SK-N-SH treated with all-trans-retinoic acid at 6 μM for 48 hours (cell line): ENCODE measurements at regions not wholly inside any gene's neighbourhood (a gene's known extent, or its start where the extent isn't known, plus 50 kb on each side); places are given as distances from the start of the nearest gene placed in this dataset.
A peak's percentile ranks its signal among the peaks of the same experiment; 100 is the strongest.

Experiments used
- ATAC-seq: fragments of 200-7000 bp; cut with Tn5 transposase; 3 replicates; pipeline ENCODE4 v1.9.1; 2020; ENCODE audit warnings: mild to moderate bottlenecking, moderate library complexity
- ESRRG ChIP-seq: fragments of 250-450 bp; sonication (Bioruptor Pico); IDR thresholded peaks from 2 replicates; pipeline ENCODE4 v1.6.1; 2021; ENCODE audit warnings: mild to moderate bottlenecking
- GLIS3 ChIP-seq: fragments of 250-450 bp; sonication (Bioruptor Pico); IDR thresholded peaks from 2 replicates; pipeline ENCODE4 v1.5.0; 2020; ENCODE audit warnings: mild to moderate bottlenecking, moderate library complexity
- ISL1 ChIP-seq: fragments of 250-450 bp; sonication (Bioruptor Pico); IDR thresholded peaks from 2 replicates; pipeline ENCODE4 v2.1.2; 2022; ENCODE audit warnings: mild to moderate bottlenecking, moderate library complexity
- OSR1 ChIP-seq: fragments of 250-450 bp; sonication (Bioruptor Pico); IDR thresholded peaks from 2 replicates; pipeline ENCODE4 v1.8.0; 2022; ENCODE audit warnings: moderate library complexity, mild to moderate bottlenecking, inconsistent platforms
- PPARA ChIP-seq: fragments of 250-450 bp; sonication (Bioruptor Pico); IDR thresholded peaks from 2 replicates; pipeline ENCODE4 v1.5.0; 2020; ENCODE audit warnings: mild to moderate bottlenecking, borderline replicate concordance
- RARB ChIP-seq: fragments of 250-450 bp; sonication (Bioruptor Pico); IDR thresholded peaks from 2 replicates; pipeline ENCODE4 v1.8.0; 2021; ENCODE audit warnings: mild to moderate bottlenecking, moderate library complexity
- SNAI2 ChIP-seq: fragments of 250-450 bp; sonication (Bioruptor Pico); IDR thresholded peaks from 2 replicates; pipeline ENCODE4 v1.5.0; 2020; ENCODE audit warnings: mild to moderate bottlenecking, moderate library complexity
- TOX ChIP-seq: fragments of 250-450 bp; sonication (Bioruptor Pico); IDR thresholded peaks from 2 replicates; pipeline ENCODE4 v1.8.0; 2021; ENCODE audit warnings: mild to moderate bottlenecking, moderate library complexity, borderline replicate concordance
- ZFP30 ChIP-seq: fragments of 450-650 bp; formaldehyde crosslinking; IDR thresholded peaks from 2 replicates; pipeline ENCODE4 v1.5.0; 2022; ENCODE audit warnings: mild to moderate bottlenecking, moderate library complexity
- ZNF565 ChIP-seq: fragments of 450-650 bp; formaldehyde crosslinking; conservative IDR thresholded peaks from 2 replicates; pipeline ENCODE4 v1.5.0; 2020; ENCODE audit warnings: low read depth, mild to moderate bottlenecking, moderate library complexity
- ZNF70 ChIP-seq: fragments of 450-650 bp; formaldehyde crosslinking; IDR thresholded peaks from 2 replicates; pipeline ENCODE4 v1.5.0; 2020; ENCODE audit warnings: mild to moderate bottlenecking, moderate library complexity
- TF ChIP-seq, protein P1 (sequence below): fragments of 250-450 bp; sonication (Bioruptor Pico); IDR thresholded peaks from 2 replicates; pipeline ENCODE4 v1.5.1; 2020; ENCODE audit warnings: low read depth, mild to moderate bottlenecking, moderate library complexity
- TF ChIP-seq, protein P2 (sequence below): fragments of 250-450 bp; sonication (Bioruptor Pico); IDR thresholded peaks from 2 replicates; pipeline ENCODE4 v1.5.0; 2020; ENCODE audit warnings: mild to moderate bottlenecking, moderate library complexity
- TF ChIP-seq, protein P3 (sequence below): fragments of 250-450 bp; sonication (Bioruptor Pico); IDR thresholded peaks from 2 replicates; pipeline ENCODE4 v1.8.0; 2020; ENCODE audit warnings: mild to moderate bottlenecking, moderate library complexity, borderline replicate concordance
- TF ChIP-seq, protein P4 (sequence below): fragments of 250-450 bp; sonication (Bioruptor Pico); IDR thresholded peaks from 2 replicates; pipeline ENCODE4 v1.5.1; 2021; ENCODE audit warnings: mild to moderate bottlenecking, moderate library complexity
- TF ChIP-seq, protein P5 (sequence below): fragments of 250-450 bp; sonication (Bioruptor Pico); IDR thresholded peaks from 2 replicates; pipeline ENCODE4 v1.8.0; 2021; ENCODE audit warnings: low read depth, mild to moderate bottlenecking, moderate library complexity, borderline replicate concordance

GRCh38 chr12:24718617-24719016 lies 230.3 kb downstream of the BCAT1 start:
- no peak for ATAC-seq
- TF ChIP-seq, protein P1, sequence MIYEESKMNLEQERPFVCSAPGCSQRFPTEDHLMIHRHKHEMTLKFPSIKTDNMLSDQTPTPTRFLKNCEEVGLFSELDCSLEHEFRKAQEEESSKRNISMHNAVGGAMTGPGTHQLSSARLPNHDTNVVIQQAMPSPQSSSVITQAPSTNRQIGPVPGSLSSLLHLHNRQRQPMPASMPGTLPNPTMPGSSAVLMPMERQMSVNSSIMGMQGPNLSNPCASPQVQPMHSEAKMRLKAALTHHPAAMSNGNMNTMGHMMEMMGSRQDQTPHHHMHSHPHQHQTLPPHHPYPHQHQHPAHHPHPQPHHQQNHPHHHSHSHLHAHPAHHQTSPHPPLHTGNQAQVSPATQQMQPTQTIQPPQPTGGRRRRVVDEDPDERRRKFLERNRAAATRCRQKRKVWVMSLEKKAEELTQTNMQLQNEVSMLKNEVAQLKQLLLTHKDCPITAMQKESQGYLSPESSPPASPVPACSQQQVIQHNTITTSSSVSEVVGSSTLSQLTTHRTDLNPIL (CRISPR knock-in tag): no peak
- TF ChIP-seq ZNF70: no peak
- no peak for TF ChIP-seq OSR1 (CRISPR knock-in tag)
- no peak for TF ChIP-seq RARB (CRISPR knock-in tag)
- TF ChIP-seq, protein P2, sequence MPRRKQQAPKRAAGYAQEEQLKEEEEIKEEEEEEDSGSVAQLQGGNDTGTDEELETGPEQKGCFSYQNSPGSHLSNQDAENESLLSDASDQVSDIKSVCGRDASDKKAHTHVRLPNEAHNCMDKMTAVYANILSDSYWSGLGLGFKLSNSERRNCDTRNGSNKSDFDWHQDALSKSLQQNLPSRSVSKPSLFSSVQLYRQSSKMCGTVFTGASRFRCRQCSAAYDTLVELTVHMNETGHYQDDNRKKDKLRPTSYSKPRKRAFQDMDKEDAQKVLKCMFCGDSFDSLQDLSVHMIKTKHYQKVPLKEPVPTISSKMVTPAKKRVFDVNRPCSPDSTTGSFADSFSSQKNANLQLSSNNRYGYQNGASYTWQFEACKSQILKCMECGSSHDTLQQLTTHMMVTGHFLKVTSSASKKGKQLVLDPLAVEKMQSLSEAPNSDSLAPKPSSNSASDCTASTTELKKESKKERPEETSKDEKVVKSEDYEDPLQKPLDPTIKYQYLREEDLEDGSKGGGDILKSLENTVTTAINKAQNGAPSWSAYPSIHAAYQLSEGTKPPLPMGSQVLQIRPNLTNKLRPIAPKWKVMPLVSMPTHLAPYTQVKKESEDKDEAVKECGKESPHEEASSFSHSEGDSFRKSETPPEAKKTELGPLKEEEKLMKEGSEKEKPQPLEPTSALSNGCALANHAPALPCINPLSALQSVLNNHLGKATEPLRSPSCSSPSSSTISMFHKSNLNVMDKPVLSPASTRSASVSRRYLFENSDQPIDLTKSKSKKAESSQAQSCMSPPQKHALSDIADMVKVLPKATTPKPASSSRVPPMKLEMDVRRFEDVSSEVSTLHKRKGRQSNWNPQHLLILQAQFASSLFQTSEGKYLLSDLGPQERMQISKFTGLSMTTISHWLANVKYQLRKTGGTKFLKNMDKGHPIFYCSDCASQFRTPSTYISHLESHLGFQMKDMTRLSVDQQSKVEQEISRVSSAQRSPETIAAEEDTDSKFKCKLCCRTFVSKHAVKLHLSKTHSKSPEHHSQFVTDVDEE (CRISPR knock-in tag): no peak
- no peak for TF ChIP-seq ZNF565 (CRISPR knock-in tag)
- TF ChIP-seq PPARA (CRISPR knock-in tag): no peak
- no peak for TF ChIP-seq TOX (CRISPR knock-in tag)

GRCh38 chr12:24714237-24714636 lies 234.7 kb downstream of the BCAT1 start:
- no peak for ATAC-seq
- TF ChIP-seq ZNF70 (no peak), ZNF565 (CRISPR knock-in tag) (no peak), SNAI2 (CRISPR knock-in tag) (no peak), OSR1 (CRISPR knock-in tag) (no peak), ZFP30 (CRISPR knock-in tag) (no peak), ISL1 (CRISPR knock-in tag) (no peak), RARB (CRISPR knock-in tag) (no peak), ESRRG (CRISPR knock-in tag) (no peak), GLIS3 (CRISPR knock-in tag) (no peak)
- TF ChIP-seq, protein P1 (CRISPR knock-in tag): no peak
- TF ChIP-seq, protein P3, sequence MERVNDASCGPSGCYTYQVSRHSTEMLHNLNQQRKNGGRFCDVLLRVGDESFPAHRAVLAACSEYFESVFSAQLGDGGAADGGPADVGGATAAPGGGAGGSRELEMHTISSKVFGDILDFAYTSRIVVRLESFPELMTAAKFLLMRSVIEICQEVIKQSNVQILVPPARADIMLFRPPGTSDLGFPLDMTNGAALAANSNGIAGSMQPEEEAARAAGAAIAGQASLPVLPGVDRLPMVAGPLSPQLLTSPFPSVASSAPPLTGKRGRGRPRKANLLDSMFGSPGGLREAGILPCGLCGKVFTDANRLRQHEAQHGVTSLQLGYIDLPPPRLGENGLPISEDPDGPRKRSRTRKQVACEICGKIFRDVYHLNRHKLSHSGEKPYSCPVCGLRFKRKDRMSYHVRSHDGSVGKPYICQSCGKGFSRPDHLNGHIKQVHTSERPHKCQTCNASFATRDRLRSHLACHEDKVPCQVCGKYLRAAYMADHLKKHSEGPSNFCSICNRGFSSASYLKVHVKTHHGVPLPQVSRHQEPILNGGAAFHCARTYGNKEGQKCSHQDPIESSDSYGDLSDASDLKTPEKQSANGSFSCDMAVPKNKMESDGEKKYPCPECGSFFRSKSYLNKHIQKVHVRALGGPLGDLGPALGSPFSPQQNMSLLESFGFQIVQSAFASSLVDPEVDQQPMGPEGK: no peak
- TF ChIP-seq, protein P4, sequence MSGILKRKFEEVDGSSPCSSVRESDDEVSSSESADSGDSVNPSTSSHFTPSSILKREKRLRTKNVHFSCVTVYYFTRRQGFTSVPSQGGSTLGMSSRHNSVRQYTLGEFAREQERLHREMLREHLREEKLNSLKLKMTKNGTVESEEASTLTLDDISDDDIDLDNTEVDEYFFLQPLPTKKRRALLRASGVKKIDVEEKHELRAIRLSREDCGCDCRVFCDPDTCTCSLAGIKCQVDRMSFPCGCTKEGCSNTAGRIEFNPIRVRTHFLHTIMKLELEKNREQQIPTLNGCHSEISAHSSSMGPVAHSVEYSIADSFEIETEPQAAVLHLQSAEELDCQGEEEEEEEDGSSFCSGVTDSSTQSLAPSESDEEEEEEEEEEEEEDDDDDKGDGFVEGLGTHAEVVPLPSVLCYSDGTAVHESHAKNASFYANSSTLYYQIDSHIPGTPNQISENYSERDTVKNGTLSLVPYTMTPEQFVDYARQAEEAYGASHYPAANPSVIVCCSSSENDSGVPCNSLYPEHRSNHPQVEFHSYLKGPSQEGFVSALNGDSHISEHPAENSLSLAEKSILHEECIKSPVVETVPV (CRISPR knock-in tag): no peak
- TF ChIP-seq, protein P5, sequence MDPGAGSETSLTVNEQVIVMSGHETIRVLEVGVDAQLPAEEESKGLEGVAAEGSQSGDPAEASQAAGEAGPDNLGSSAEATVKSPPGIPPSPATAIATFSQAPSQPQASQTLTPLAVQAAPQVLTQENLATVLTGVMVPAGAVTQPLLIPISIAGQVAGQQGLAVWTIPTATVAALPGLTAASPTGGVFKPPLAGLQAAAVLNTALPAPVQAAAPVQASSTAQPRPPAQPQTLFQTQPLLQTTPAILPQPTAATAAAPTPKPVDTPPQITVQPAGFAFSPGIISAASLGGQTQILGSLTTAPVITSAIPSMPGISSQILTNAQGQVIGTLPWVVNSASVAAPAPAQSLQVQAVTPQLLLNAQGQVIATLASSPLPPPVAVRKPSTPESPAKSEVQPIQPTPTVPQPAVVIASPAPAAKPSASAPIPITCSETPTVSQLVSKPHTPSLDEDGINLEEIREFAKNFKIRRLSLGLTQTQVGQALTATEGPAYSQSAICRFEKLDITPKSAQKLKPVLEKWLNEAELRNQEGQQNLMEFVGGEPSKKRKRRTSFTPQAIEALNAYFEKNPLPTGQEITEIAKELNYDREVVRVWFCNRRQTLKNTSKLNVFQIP: no peak

- TF ChIP-seq OSR1 (CRISPR knock-in tag) (no peak), PPARA (CRISPR knock-in tag) (no peak), ZNF70 (peak; percentile 98)
- TF ChIP-seq, all 23 proteins: peak for 1
- no peak for ATAC-seq
Observed at GRCh38 chr12:24711056-24712008, 237.6 kb downstream of the BCAT1 start.
